Retinal pigment epithelial cell (primary cell): ENCODE measurements at regions not wholly inside any gene's neighbourhood (a gene's known extent, or its start where the extent isn't known, plus 50 kb on each side); places are given as distances from the start of the nearest gene placed in this dataset.

ENCODE experiments used
- DNase-seq: peaks from one replicate; pipeline ENCODE4 v3.0.0-alpha.2; 2010; ENCODE audit warnings: low read depth
- H3K4me3 ChIP-seq: 2 replicates; pipeline ENCODE4 v1.5.1; 2011; ENCODE audit warnings: mild to moderate bottlenecking, low read length, control low read depth, moderate library complexity
- TF ChIP-seq, protein P1 (sequence below): conservative IDR thresholded peaks from 2 replicates; pipeline ENCODE4 v1.5.1; 2011; ENCODE audit warnings: low read depth, low read length, control low read depth, inconsistent platforms

GRCh38 chr16:75780669-75781068 is 54.4 kb upstream of the CPHXL start:
- TF ChIP-seq, protein P1, sequence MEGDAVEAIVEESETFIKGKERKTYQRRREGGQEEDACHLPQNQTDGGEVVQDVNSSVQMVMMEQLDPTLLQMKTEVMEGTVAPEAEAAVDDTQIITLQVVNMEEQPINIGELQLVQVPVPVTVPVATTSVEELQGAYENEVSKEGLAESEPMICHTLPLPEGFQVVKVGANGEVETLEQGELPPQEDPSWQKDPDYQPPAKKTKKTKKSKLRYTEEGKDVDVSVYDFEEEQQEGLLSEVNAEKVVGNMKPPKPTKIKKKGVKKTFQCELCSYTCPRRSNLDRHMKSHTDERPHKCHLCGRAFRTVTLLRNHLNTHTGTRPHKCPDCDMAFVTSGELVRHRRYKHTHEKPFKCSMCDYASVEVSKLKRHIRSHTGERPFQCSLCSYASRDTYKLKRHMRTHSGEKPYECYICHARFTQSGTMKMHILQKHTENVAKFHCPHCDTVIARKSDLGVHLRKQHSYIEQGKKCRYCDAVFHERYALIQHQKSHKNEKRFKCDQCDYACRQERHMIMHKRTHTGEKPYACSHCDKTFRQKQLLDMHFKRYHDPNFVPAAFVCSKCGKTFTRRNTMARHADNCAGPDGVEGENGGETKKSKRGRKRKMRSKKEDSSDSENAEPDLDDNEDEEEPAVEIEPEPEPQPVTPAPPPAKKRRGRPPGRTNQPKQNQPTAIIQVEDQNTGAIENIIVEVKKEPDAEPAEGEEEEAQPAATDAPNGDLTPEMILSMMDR: no peak
- no peak overlapping the region for H3K4me3 ChIP-seq
- DNase-seq: no peak

GRCh38 chr16:75781683-75782343 is 55.5 kb upstream of the CPHXL start:
- no peak overlapping the region for H3K4me3 ChIP-seq
- TF ChIP-seq, protein P1: no peak
- no peak for DNase-seq

- DNase-seq: no peak
- TF ChIP-seq, protein P1: no peak
- H3K4me3 ChIP-seq: no peak overlapping the region
These were observed 61.1 kb upstream of the CPHXL start for GRCh38 chr16:75787440-75787839.

DNA sequence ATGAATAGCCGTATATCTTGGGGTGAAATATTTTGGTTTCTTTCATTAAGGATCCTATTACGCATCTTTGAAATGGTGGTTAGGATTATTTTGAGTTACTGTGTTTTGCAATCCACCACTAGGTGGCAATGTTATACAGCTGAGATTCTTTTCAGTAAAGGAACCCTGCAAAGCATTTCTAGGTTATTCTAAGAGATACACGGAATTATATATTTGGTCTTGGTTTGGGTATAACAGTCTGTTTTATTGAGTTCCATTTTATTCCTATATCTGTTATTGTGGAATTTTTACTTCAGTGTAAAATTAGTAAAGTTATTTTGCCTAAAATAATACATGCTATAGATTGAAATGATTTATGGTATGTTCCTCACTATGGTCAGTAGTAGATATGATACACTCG is 62.9 kb upstream of the CPHXL start:
- no peak overlapping the region for H3K4me3 ChIP-seq
- TF ChIP-seq, protein P1: peak; percentile 81
- peak; percentile 5 for DNase-seq

DNA sequence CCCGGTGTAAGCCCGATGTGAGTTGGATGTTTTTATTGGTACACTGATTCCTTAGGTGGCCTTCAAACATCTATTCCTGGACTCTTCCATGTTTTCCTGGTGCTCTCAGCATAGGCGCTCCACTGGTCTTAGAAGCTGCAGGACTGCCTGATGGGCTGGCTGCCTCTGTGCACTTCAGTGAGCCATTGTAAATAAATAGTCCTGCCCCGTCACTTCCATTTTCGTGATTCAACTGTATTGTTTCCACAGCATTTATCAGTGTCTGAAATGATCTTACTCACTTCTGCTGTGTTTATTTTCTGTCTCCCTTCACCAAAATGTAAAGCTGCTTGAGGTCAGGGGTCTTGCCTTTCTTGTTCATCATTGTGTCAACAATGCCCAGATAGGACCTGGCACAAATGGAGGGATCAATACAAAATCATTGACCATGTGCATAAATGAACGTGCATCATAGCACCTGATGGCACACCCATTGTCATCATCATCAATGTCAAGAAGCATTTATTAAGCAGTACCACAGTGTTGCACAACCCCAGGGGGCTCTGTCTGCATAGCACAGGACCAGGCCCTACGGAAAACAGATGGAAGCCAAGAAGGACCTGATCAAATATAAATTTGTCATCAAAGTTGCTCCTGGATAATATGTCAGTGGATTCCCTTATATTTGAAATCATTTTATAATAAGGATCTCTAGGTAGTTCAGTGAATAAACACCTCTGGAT is 66.6 kb upstream of the CPHXL start:
- no peak for DNase-seq
- TF ChIP-seq, protein P1: no peak
- no peak overlapping the region for H3K4me3 ChIP-seq

GRCh38 chr16:75793641-75794040 is 67.4 kb upstream of the CPHXL start:
- TF ChIP-seq, protein P1: no peak
- H3K4me3 ChIP-seq: no peak overlapping the region
- DNase-seq: no peak

DNA sequence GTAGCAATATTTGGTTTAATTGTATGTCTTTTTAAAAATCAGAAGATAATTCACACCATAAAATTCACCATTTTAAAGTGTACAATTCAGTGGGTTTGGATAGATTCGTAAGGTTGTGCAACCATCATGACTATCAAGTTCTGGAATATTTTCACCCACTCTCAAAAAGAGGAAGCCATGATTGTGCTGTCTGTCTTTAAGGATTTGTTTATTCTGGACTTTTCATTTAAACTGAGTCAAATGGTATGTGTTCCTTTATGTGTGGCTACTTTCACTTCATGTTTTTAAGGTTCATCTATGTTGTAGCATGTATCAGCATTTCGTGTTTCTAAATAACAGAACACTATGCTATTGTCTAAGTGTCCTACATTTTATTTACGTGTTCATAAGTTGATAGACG is 68.1 kb upstream of the CPHXL start:
- no peak for DNase-seq
- no peak overlapping the region for H3K4me3 ChIP-seq
- TF ChIP-seq, protein P1: no peak
